GM21528 (cell line): ENCODE measurements at regions not wholly inside any gene's neighbourhood (a gene's known extent, or its start where the extent isn't known, plus 50 kb on each side); places are given as distances from the start of the nearest gene placed in this dataset.

Source experiments
- ATAC-seq: cut with Tn5 transposase; IDR thresholded peaks from one replicate; pipeline ENCODE4 v1.9.1; 2021; ENCODE audit warnings: mild to moderate bottlenecking, moderate library complexity; ENCODE audit not compliant: unreplicated experiment, low FRiP score

DNA sequence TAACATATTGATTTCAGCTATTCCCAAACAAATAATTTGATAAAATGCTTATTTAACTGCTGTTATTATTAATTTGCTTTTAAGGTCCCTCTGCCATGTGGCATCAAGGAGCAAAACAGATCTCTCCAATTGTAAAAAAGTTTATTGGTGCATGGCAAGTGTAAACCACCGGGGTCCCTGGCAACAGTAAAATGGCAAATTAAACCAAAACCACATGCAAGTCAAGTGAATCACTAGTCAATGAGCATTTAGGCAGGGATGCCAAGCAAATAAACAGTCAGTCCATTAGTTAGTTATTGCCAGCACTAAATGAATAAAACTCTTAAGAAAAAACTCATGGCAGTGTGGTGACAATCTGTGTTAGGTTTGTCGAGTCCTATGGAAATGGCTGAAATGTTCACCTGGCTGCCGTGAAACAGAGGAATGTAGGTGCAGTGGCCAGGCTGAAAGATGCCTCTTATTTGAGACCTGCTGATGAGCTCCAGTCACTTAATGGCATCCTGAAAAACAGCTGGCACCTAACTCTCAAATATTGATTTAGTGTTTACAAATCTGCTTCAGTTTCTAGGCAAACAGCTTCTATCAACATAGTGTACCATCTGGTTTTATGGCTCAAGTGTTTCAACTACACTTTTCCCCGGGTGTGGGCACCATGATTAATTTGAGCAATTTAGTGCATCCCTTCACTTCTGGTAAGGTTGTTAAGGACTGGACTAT, 296.5 kb upstream of the ITGA1 start:
- no peak for ATAC-seq

DNA sequence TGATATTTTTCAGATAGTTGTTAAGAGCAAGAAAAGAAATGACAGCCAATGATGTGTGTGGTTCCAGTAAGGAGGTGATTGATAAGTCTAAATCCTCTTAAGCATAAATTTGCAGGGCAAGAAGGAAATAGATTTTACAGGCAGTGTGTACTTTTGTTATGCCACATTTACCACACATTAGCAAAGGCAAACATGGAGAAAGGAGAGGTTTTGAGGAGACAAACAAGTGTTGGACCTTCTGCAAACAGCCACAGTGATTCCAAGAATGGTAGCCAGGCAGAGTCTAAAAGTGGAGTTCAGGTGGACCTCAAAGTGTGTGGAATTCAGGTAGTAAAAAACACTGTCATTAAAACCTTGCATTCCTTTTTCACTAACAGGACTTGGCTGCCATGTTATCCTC, 295.9 kb upstream of the ITGA1 start:
- no peak for ATAC-seq

DNA sequence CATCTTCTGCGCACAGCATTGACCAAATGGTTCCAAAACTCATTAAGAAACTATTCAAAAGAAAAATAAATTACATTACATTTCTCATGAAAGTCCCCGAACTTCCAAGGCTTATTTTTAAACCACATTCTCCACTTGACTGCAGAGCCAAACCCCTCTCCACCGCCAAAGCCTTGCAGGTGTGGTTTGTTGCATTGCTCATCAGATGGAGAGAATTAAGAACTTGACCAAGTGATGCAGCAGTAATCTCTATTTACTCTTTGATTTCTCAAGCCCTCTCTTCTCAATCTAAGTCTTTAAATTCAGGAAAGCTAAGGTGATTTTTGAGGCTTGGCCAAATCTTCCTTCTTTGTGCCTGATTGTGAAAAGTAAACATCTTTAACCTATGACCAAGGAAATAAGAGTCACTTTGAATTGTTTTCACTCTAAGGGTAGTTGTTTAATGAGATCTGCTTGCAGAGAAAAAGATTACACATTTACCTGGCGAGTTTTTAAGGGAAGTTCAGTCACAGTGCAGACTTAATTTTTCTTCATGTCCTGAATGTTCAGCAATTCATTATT, 290.5 kb upstream of the ITGA1 start:
- no peak for ATAC-seq

DNA sequence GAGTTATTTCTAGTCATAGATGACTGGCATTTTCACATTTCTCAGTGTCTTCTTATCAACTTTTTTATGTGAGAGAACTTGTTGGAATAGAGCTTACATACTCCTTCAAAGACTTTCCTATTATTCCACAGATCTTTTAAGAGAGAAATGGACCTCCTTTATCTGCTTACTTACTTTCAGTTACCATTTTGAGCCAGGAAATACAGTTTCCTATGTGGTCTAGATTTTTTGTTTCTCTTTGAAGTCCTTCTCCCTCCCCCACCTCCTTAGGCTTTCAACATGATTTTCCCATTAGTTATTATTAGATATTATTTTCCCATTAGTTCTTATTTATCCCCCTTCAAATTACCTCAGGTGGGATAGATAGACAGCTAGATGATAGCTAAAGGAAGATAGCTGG, 289.1 kb upstream of the ITGA1 start:
- ATAC-seq: no peak

DNA sequence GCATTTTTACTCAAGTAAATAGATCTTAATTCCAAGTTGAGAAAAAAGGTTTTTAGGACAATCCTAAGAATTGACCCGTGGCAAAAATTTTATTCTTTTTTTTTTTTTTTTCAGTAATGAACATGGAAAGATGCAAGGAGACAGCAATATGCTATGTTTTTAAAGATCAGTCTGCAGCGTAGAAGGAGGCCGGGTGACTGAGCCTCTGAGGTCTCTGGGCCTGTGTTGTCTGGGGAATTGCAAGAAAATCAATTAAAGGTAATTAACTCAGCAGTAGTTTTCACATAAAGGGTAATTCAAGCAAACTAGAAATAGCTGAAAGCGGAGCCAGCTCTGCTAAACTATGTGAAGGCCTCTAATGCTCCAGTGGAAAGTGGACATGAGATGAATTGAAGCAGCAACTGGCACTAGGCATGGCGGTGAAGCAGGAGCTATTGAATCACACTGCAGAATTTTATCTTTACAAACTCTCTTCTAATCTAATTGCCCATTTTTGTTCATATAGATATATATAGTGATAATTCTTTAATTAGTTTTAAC, 285.2 kb upstream of the ITGA1 start:
- ATAC-seq: no peak

DNA sequence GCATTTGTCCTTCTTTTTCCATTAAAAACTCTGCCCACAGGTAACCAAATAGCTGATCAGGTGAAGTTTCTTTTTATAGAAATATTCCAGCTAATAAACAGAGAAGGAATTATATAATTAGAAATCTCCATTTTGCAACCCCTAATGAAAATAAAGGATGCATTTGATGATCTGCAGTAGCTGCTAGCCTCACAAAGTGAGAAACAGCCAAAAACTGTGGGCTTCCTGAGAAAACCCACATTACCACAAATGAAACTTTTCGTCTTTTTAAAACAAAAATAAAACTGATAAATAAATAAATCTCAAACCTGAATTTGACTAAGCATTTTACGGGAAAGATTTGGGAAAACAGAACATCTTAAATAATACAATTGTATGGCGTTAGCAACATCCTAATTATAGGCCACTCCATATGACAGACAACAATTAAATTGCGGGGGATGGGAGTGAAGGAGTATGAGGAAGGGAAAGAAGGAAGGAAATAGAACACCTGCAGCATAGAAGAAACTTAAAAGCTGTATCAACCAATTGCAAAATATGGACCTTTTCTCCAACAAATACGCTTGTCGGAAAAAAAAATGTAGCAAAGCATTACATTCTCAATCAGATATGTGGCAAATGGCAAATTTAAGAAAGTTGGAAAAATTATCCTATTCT, 283.0 kb upstream of the ITGA1 start:
- no peak for ATAC-seq

DNA sequence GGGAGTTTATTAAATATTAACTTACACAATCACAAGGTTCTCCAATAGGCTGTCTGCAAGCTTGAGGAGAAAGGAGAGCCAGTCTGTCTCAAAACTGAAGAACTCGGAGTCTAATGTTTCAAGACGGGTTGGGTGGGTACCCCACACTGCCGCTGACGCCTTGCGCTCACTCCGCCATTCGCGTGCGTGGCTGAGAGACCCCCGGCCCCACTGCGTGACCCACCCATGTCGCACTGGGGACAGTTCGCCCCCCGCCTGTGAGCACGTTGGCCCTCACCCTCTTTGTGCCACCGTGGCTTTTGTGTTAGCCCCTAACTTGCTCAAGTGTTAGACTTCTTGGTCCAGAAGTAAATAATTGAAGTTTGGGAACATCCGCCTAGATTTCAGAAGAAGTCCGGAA, 270.0 kb upstream of the ITGA1 start:
- no peak for ATAC-seq

DNA sequence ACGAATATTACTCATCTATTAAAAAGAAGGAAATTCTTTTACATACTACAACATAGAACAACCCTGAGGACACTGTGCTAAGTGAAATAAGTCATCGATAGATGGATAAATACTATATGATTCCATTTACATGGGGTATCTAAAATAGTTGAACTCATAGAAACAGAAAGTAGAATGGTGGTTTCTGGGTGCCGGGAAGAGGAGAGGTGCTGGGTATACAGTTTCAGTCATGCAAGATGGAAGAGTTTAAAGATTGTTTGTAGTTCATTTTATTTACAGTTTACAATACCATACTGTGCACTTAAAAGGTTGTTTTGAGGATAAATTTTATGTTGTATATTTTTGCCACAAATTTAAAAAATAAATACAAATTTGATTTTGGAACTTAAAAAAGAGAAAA, 267.5 kb upstream of the ITGA1 start:
- no peak for ATAC-seq

DNA sequence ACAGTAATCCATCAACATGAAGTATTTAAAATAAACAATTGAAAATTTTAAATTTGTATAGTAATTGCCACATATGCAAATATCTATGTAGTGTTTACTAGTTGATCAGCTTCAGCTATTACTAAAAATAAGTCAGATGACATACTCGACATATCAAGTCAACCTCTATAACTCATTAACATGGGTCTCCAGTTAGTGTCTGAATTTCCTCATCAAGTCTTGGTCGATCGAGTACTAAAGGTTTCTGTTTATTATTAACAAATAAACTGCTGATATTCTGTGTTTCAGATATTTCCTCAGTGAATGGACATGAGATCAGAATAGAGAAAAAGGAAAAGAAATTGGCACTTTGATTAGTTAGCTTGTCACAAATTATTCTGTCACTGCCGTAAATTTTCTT, 266.5 kb upstream of the ITGA1 start:
- ATAC-seq: no peak

DNA sequence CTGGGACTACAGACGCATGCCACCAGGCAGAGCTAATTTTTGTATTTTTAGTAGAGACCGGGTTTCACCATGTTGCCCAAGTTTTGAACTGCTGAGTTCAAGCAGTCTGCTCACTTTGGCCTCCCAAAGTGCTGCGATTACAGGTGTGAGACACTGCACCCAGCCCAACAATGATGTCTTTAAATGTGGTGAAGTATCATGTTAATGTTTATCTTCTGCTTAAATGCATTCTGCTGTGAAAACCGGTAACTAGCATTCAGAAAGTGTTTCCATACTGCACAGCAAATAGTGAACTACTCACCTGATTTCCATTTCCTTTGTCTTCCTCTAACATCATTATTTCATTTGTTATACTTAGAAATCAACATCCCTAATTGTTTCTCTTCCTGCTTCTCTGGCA, 264.0 kb upstream of the ITGA1 start:
- no peak for ATAC-seq

DNA sequence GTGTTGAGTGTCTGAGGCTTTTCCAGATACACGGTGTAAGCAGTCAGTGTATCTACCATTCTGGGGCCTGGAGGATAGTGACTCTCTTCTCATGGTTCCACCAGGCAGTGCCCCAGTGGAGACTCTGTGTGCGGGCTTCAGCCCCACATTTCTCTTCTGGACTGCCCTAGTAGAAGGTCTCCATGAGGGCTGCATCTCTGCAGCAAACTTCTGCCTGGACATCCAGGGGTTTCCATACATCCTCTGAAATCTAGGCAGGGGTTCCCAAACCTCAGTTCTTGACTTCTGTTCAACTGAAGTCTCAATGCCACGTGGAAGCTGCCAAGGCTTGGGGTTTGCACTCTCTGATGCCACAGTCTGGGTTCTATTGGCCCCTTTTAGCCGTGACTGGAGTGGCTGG, 256.6 kb upstream of the ITGA1 start:
- ATAC-seq: no peak

DNA sequence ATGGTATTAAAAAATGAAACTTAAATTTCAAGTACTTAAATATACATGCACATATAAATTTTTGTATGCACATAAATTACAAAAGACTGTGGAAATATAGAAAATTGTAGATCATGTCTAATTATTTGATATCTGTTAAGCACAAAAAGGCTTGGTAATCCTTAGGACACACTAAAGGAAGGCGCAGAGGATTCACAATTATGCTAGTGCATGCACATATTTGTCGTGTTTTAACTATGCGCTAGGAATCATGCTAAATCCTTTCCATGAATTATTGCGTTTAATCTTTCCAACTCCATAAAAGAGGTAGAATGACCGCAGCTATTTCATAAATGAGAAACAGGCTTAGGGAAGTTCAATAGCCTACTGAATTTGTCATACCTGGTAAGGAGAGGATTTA, 244.1 kb upstream of the ITGA1 start:
- ATAC-seq: no peak

DNA sequence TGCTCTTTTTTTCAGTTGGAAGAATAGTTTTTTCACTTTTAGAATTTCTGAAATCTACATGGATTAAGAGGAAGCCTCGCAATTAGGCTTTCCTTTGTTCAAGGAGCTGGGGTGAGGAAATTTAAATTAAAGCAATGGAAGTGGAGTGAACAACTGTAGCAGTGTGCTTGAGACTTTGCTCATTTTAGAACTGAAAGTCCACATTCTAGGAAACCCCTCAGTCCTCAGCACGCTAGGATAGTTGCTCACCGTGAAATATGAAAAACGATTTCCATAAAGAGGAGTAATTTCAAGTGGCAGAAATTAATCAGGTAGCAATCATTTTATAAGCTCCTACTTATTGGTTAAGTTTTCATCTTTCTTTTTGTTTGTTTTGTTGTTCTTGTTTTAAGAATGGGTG, 243.0 kb upstream of the ITGA1 start:
- no peak for ATAC-seq

DNA sequence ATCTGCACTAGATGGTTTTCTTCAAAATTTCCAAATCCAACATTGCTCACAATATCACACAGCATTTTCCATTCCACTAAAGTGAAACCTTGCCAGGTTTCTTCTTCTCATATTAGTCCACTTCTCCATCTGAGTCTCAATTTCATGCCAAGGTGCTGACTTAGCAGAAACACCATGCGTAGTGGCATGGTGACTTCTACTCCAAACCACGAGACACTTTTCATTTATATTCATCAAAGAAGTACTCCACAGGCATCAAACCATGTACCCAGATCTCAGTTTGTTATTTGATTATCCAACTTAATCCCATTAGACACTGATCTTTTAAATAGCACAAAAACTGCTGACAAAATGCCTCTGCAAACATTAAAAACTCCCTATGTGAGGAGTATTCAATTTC, 233.4 kb upstream of the ITGA1 start:
- ATAC-seq: no peak

DNA sequence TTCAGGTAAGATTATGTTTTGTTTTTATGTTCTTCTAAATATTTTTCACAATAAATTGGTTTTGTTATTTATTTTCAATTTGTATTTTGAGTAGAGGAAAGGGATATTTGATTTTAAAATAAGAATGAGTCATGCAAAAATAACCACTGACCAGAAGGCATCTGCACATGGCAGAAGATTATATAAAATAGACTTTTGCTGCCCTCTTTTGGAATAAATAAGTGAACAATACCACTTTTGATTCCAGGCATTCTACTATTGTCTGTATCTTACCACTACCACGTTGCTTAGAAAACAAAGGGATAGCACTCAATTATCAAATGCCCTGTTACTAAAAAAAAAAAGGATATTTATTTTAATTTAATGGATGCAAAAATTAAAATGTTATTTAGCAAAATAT, 227.3 kb upstream of the ITGA1 start:
- no peak for ATAC-seq

DNA sequence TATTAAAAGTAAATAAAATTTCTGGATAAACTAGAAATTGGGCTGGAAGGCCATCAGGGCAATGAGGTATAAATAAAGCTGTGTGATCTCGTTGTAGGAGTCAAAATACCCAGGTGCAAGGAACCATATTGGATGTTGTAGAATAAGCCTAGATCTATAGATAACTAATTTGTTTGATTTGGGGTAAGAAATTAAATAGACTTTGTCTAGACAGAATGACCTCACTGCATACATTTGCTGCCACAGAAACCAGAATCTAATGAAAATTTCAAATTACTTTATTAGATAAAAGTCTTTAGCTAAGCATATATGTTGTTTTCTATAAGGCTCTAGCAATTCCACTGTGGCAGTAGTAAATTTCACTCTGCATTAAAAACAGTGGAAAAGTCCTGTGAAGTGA, 225.2 kb upstream of the ITGA1 start:
- no peak for ATAC-seq

DNA sequence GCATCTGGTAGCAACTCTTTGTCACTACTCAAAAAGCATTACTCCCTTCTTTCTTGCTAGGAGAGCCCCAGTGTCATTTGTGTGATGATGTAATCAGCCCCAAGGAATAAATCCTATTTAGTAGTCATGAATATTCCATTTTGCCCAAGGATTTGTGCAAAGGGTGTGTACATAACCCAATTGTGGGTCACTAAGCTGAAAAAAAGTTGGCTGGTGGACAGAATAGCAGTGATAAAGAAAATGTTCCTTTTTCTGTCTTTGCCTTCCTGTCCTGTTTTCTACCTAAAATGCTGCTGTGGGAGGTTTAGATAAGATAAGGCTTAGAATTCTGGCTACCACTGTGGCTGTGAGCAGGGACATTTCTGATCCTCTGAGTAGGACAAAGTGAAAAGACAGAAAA, 223.1 kb upstream of the ITGA1 start:
- no peak for ATAC-seq

DNA sequence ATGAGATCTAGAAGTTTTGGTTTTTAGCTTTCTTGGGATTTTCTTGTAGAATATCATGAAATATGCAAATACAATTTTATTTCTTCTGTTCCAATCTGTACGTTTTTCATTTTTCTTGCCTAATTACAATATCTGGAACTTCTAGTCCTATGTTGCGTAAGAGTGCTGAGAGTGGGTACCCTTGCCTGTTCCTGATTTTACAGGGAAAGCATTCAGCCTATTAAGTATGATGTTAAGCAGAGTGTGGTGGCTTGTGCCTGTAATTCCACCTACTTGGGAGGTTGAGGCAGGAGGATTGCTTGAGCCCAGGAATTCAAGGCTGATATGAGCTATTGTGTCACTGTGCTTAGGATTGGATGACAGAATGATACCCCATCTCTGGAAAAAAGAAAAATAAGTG, 210.2 kb upstream of the ITGA1 start:
- no peak for ATAC-seq

DNA sequence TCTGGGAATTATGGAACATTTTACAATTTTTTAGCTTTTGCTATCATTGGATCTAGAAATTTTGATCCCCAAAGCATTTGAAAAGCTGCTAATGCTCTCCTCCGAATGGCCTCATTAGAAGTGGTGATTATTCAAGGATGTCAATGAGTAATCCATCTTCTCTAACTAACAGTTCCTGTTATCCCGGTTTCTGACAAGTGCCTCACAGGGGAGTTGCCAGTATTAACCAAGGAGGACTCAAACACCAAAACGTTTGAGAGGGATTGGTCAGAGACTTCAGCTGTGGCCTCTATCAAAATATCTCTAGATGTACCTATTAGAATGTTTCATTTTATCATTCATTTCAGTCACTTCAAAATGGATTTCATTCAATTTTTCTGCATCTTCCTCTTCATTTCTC, 208.3 kb upstream of the ITGA1 start:
- ATAC-seq: no peak

DNA sequence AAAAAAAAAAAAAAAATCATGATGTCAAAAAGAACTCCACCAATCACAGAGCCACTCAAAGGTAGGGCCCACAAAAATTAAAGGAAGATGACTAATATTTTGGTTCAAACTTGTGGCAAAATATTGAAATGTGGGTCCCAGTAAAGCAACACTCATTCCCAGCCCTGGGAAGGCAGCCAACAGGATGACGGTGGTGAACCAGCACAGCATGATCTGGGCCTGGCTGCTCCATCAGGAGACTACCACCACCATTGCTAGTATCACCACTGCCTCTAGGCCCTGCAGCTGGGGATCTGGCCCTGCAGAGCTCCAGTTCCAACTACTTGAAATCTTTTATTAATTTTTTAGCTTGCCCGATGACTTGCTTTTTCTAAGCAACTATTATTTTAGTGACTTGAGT, 206.8 kb upstream of the ITGA1 start:
- no peak for ATAC-seq

DNA sequence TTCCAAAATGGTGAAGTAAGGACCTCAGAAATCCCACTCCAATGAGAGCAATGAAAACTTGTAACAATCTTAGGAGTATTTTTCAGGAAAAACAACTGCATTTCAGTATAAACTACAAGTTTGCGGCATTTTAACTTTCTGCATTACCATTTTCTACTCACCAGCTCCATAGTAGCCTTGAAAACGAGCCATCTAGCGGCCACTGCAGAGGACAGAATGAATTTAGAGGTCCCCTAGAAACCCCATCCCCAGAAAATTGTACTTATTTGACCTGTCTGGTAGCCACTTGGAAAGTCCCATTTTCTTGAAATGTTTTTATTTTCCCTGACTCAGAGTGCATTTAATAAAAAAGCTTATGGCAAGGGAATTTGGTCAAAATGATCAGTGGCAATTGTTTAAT, 205.4 kb upstream of the ITGA1 start:
- no peak for ATAC-seq

DNA sequence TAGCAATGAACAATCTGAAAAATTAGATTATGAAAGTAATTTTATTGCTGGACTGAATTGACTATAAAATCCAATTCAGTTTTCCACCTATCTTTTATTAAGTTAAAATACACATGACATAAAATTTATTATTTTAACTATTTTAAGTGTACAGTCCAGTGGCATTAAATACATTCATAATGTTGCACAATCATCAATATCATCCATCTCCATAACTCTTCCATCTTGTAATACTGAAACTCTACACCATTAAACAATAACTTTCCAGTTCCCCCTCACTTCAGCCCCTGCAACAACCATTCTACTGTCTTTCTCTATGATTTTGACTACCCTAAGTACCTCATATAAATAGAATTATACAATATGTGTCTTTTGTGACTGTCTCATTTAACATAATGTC, 200.6 kb upstream of the ITGA1 start:
- no peak for ATAC-seq
